Stomach (tissue), 8 donors: ENCODE measurements at regions not wholly inside any gene's neighbourhood (a gene's known extent, or its start where the extent isn't known, plus 50 kb on each side); places are given as distances from the start of the nearest gene placed in this dataset.

Experiments used
- DNase-seq, 2 donors: peaks; one replicate each; pipeline versions ENCODE4 v3.0.0 to v3.0.0-alpha.2; 2013 to 2019
- H3K27ac ChIP-seq, 5 donors: fragments of 200-600 bp in 4 of 5; sonication (generic) in 4 of 5; one replicate each; pipeline ENCODE4 v1.5.1; 2013 to 2019; ENCODE audit warnings: mild to moderate bottlenecking in 1 of 5, moderate library complexity in 1 of 5
- H3K27me3 ChIP-seq, 3 donors: fragments of 200-600 bp; sonication (generic); one replicate each; pipeline ENCODE4 v1.5.1; 2017 to 2019; ENCODE audit warnings: mixed run types in 1 of 3
- H3K36me3 ChIP-seq, 4 donors: fragments of 200-600 bp; sonication (generic); 1 replicate in 3 of 4; 2 replicates in 1 of 4; pipeline ENCODE4 v1.5.1; 2016 to 2019
- H3K4me1 ChIP-seq, 4 donors: fragments of 200-600 bp; sonication (generic); one replicate each; pipeline ENCODE4 v1.5.1; 2016 to 2019
- H3K4me3 ChIP-seq, 4 donors: fragments of 200-600 bp; sonication (generic) in 3 of 4; one replicate each; pipeline ENCODE4 v1.5.1; 2016 to 2019; ENCODE audit warnings: mild to moderate bottlenecking in 1 of 4
- H3K9me3 ChIP-seq, 4 donors: fragments of 200-600 bp; sonication (generic); one replicate each; pipeline ENCODE4 v1.5.1; 2016 to 2019
- EP300 ChIP-seq: sonication (generic); formaldehyde crosslinking; IDR thresholded peaks from one replicate; pipeline ENCODE4 v1.6.1; 2017; ENCODE audit warnings: antibody characterized with exemption
- POLR2A ChIP-seq, 4 donors: fragments of 450-650 bp; IDR thresholded peaks; one replicate each; pipeline ENCODE4 v1.6.1; 2016; ENCODE audit warnings: antibody characterized with exemption in 4 of 4, control low read depth in 2 of 4, mild to moderate bottlenecking in 1 of 4, moderate library complexity in 1 of 4
- POLR2AphosphoS5 ChIP-seq, 3 donors: sonication (generic); formaldehyde crosslinking; IDR thresholded peaks; one replicate each; pipeline ENCODE4 v1.6.1; 2016; ENCODE audit warnings: antibody characterized with exemption in 3 of 3
- WGBS, 5 donors: extraction: QIAGEN DNeasy Blood & Tissue Kit in 3 of 5; methylation state at CpG; one replicate each; pipeline versions ENCODE4 v1.1.5 to v1.1.7; 2013 to 2018; 5-methylcytosine and 5-hydroxymethylcytosine counted together
- intact Hi-C: fragments of 100-400 bp; cut with DNase I; formaldehyde crosslinking; loops from one replicate; pipeline ENCODE4 v1.15.1; 2023; ENCODE audit warnings: low total_unique reads
- TF ChIP-seq, protein P1 (sequence below), 7 experiments: fragments of 450-650 bp in 4 of 7; fragments of 200-600 bp in 3 of 7; sonication (generic) in 3 of 7; IDR thresholded peaks; one replicate each; pipeline ENCODE4 v1.5.1; 2016 to 2019; ENCODE audit warnings: antibody characterized with exemption in 7 of 7, control low read depth in 2 of 7, mild to moderate bottlenecking in 1 of 7
- donor health status: healthy with polysubstance abuse.
- donor health status: Bipolar disorder and iron deficiency.
- donor health status: healthy.

DNA sequence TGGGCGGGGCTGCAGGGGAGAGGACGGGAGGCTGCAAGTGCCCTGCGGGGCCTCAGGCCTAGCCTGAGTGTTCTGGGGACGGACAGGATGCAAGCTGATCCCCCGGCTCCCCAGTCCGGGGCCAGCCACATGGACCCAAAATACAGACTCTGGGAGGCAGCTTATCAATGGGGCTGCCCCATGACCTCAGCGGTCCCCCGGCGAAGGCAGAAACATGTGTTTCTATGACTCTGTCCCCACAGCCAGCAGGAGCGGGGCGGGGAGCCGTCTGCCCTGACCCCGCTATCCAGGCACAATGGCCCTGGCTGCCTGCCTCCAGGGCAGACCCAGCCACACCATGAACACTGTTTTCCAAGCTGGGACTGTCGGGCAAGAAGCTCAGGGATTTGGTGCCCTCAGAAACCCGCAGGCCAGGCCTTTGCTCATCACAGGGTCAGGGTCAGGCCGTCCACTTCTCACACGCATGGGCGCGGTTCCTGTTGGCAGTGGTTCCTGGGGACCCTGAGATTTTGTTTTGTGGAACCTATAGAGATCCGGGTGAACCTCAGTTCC lies 75.0 kb downstream of the RFLNA start:
- H3K9me3 ChIP-seq: no peaks in the 10 kb centered on the region
- no peak for DNase-seq
- intact Hi-C loops: no loop called here
- H3K4me3 ChIP-seq: no peak overlapping the region
- 6 to 39% (median 28%) methylated on average over 7 to 20 of the region's 20 CpGs for WGBS, 5 donors
- TF ChIP-seq, protein P1, sequence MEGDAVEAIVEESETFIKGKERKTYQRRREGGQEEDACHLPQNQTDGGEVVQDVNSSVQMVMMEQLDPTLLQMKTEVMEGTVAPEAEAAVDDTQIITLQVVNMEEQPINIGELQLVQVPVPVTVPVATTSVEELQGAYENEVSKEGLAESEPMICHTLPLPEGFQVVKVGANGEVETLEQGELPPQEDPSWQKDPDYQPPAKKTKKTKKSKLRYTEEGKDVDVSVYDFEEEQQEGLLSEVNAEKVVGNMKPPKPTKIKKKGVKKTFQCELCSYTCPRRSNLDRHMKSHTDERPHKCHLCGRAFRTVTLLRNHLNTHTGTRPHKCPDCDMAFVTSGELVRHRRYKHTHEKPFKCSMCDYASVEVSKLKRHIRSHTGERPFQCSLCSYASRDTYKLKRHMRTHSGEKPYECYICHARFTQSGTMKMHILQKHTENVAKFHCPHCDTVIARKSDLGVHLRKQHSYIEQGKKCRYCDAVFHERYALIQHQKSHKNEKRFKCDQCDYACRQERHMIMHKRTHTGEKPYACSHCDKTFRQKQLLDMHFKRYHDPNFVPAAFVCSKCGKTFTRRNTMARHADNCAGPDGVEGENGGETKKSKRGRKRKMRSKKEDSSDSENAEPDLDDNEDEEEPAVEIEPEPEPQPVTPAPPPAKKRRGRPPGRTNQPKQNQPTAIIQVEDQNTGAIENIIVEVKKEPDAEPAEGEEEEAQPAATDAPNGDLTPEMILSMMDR (IDR thresholded peaks at IDR 0.05): no peak
- no peak for TF ChIP-seq EP300
- no peak for TF ChIP-seq POLR2AphosphoS5 (IDR thresholded peaks at IDR 0.05)
- TF ChIP-seq POLR2A (IDR thresholded peaks at IDR 0.05): no peak
- peak overlapping the region; percentile 91 to 95 (median 94) for H3K27ac ChIP-seq
- peaks cover 40 to 89% (median 64%) of the 10 kb centered on the region in 4 donors for H3K36me3 ChIP-seq
- H3K4me1 ChIP-seq: peaks cover 42 to 78% (median 61%) of the 10 kb centered on the region in 4 donors
- no peaks in the 10 kb centered on the region for H3K27me3 ChIP-seq

DNA sequence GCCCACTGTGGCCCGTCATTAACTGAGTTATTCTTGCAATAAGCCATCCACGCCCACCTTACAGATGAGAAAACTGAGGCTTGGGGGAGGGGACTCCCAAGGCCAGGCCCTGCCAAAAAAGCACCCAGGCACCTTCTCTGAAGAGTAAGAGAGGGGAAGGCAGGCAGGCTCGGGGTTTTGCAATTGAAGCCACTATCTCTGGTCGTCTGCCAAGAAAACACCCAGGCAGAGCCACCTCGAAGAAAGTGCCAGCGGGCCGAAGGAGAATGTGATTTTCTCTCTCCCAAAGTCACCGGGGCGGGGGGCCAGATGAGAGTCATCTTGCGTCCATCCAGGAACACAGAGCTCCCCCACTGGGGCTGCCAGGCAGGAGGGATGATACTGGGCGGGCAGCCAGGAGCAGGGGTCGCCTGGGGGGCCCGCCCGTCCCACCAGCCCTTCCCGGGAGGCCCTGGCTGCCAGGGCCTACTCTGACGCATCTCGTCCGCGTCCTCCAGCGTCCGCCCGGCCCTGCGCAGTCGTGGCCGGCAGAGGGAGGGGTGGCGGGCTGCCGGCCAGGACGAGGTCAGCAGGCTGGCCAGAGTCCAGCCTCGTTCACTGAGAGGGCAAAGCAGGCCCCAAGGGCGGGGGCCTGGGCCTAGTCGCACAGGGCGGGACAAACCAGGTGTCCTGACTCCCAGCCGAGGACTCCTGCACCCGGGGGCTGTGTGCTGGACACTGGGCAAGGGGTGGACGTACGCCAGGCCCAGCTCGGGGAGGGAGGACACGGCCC lies 74.3 kb downstream of the RFLNA start:
- peak; percentile 94 to 96 for DNase-seq
- TF ChIP-seq POLR2AphosphoS5 (IDR thresholded peaks at IDR 0.05) (peak; percentile 79 to 84 (median 81)), EP300 (peak; percentile 47), POLR2A (IDR thresholded peaks at IDR 0.05) (no peak)
- TF ChIP-seq, protein P1 (IDR thresholded peaks at IDR 0.05): peak in 3 of 7 experiments; percentile 36 to 59 (median 46)
- intact Hi-C loops: no loop called here
- Histone ChIP-seq H3K27me3 (no peaks in the 10 kb centered on the region), H3K36me3 (peaks cover 40 to 89% (median 61%) of the 10 kb centered on the region in 4 donors), H3K4me1 (peaks cover 42 to 85% (median 67%) of the 10 kb centered on the region in 4 donors), H3K9me3 (no peaks in the 10 kb centered on the region), H3K27ac (peak overlapping the region; percentile 91 to 95 (median 94)), H3K4me3 (no peak overlapping the region)
- 11 to 29% (median 14%) methylated on average over 7 to 38 of the region's 38 CpGs for WGBS, 5 donors

DNA sequence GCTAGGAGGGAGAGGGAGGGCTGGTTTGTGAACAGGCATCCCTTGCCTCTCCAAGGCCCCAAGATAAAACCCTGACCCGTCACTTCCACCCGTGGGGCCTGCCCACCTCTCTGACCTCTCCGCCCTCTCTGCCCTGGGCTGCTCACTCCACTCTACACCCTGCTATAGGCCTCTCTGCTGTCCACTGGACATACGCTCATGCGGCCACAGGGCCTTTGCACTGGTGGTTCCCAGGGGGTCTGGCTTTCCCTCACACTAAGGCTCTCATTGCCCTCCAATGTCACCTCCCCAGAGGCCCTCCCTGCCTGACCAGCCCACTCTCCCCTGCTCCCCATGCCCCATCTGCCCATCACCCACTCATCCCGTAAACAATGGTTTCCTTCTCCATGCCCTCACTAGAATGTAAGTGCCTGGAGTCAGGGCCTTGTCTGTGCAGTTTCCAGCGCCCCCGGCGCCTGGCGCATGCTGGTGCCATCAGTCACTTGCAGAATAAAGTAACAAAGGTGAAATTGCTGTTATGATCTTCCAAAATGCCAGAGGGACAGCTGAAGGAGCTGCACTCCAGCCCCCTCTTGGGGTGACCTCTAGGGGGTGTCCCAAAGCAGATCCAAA lies 73.6 kb downstream of the RFLNA start:
- intact Hi-C loops: no loop called here
- Histone ChIP-seq H3K9me3 (no peaks in the 10 kb centered on the region), H3K27me3 (no peaks in the 10 kb centered on the region), H3K36me3 (peaks cover 40 to 89% (median 58%) of the 10 kb centered on the region in 4 donors), H3K4me1 (peaks cover 42 to 92% (median 72%) of the 10 kb centered on the region in 4 donors), H3K27ac (peak overlapping the region; percentile 91 to 95 (median 94)), H3K4me3 (no peak overlapping the region)
- 79 to 90% (median 81%) methylated on average over 10 of the region's 10 CpGs for WGBS, 5 donors
- DNase-seq: no peak
- TF ChIP-seq POLR2A (IDR thresholded peaks at IDR 0.05) (no peak), POLR2AphosphoS5 (IDR thresholded peaks at IDR 0.05) (no peak), EP300 (no peak)
- TF ChIP-seq, protein P1 (IDR thresholded peaks at IDR 0.05): no peak

DNA sequence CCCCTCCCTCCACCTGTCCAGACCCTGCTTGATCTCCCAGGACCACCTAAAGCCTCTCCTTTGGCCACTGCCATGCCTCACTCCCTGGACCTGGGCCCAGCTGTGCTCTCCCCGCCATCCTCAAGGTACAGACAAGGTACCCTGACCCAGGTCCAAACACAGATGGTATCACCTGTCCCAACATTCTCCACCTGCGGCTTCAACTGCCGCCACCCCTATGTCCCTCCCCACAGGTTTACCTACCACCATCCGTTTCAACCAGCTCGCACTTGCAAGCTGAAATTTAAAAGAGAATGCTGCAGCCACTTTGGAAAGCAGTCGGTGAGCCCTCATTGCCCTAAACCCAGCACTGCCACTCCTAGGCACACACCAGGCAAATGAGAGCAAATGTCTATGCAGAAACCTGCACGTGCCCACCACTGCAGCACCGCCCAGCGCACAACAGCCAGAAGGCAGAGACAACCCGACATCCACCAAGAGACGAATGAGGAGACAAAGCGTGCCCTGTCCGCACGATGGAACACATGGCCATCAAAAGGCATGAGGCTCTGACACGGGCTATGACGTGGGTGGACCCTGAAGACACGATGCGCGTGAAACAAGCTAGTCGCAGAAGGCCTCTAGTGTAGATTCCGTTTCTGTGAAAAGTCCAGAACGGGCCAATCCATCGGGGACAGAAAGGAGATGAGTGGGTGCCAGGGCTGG lies 71.0 kb downstream of the RFLNA start:
- H3K4me3 ChIP-seq: no peak overlapping the region
- H3K36me3 ChIP-seq: peaks cover 35 to 89% (median 56%) of the 10 kb centered on the region in 4 donors
- peaks cover 50 to 92% (median 72%) of the 10 kb centered on the region in 4 donors for H3K4me1 ChIP-seq
- WGBS, 5 donors: 86 to 95% (median 92%) methylated on average over 23 of the region's 23 CpGs
- peak overlapping the region in 1 of 5 donors; percentile 64 for H3K27ac ChIP-seq
- TF ChIP-seq POLR2A (IDR thresholded peaks at IDR 0.05) (no peak), POLR2AphosphoS5 (IDR thresholded peaks at IDR 0.05) (no peak), EP300 (no peak)
- TF ChIP-seq, protein P1 (IDR thresholded peaks at IDR 0.05): no peak
- H3K27me3 ChIP-seq: no peaks in the 10 kb centered on the region
- intact Hi-C loops: no loop called here
- H3K9me3 ChIP-seq: no peaks in the 10 kb centered on the region
- no peak for DNase-seq
